ENCODE measurements at regions not wholly inside any gene's neighbourhood (a gene's known extent, or its start where the extent isn't known, plus 50 kb on each side); places are given as distances from the start of the nearest gene placed in this dataset.
"Not testable (repeated sequence)": the region's sequence is repeated elsewhere in the genome, so short reads cannot be mapped to it uniquely, and the experiment has no call there.

GRCh38 chr12:124669271-124669721 lies 101.9 kb upstream of the NCOR2 start:
- DNase-seq, result not testable (repeated sequence)

GRCh38 chr12:124668602-124669001 lies 101.2 kb upstream of the NCOR2 start:
- DNase-seq, result no peak

GRCh38 chr12:124667506-124668326 lies 100.3 kb upstream of the NCOR2 start:
- peak; percentile 50 to 82 (median 53) for DNase-seq

- no peak for DNase-seq
Observed at GRCh38 chr12:124666722-124667259, 99.4 kb upstream of the NCOR2 start.

- DNase-seq, result no peak
Observed at GRCh38 chr12:124665511-124665910, 98.1 kb upstream of the NCOR2 start.

GRCh38 chr12:124664395-124665111 lies 97.1 kb upstream of the NCOR2 start:
- no peak for DNase-seq

- no peak for DNase-seq
Observed at GRCh38 chr12:124663771-124664366, 96.5 kb upstream of the NCOR2 start.

- no peak for DNase-seq
Observed at GRCh38 chr12:124663206-124663605, 95.8 kb upstream of the NCOR2 start.

GRCh38 chr12:124661341-124661740 lies 93.9 kb upstream of the NCOR2 start:
- peak in 1 of 3 experiments; percentile 28 for DNase-seq

- peak; percentile 33 to 89 (median 73) for DNase-seq
Observed at GRCh38 chr12:124660851-124661250, 93.4 kb upstream of the NCOR2 start.

GRCh38 chr12:124658806-124659402 lies 91.5 kb upstream of the NCOR2 start:
- DNase-seq, result peak in 1 of 3 experiments; percentile 14

- no peak for DNase-seq
Observed at GRCh38 chr12:124658302-124658701, 90.9 kb upstream of the NCOR2 start.

GRCh38 chr12:124656947-124657434 lies 89.6 kb upstream of the NCOR2 start:
- DNase-seq, result no peak

- DNase-seq, result peak; percentile 65 to 93 (median 78)
Observed at GRCh38 chr12:124655698-124656516, 88.5 kb upstream of the NCOR2 start.

GRCh38 chr12:124655048-124655697 lies 87.8 kb upstream of the NCOR2 start:
- DNase-seq, result peak; percentile 43 to 78 (median 75)

GRCh38 chr12:124654666-124655047 lies 87.2 kb upstream of the NCOR2 start:
- no peak for DNase-seq

- no peak for DNase-seq
Observed at GRCh38 chr12:124653169-124653931, 85.9 kb upstream of the NCOR2 start.

- no peak for DNase-seq
Observed at GRCh38 chr12:124652661-124653060, 85.2 kb upstream of the NCOR2 start.

GRCh38 chr12:124651516-124652273 lies 84.3 kb upstream of the NCOR2 start:
- DNase-seq, result no peak

GRCh38 chr12:124650912-124651311 lies 83.5 kb upstream of the NCOR2 start:
- DNase-seq, result no peak
